Tibial artery (tissue), 4 donors: ENCODE measurements at regions not wholly inside any gene's neighbourhood (a gene's known extent, or its start where the extent isn't known, plus 50 kb on each side); places are given as distances from the start of the nearest gene placed in this dataset.

Experiments used
- DNase-seq, 2 donors: peaks; one replicate each; pipeline ENCODE4 v3.0.0-alpha.2; 2019
- H3K27ac ChIP-seq, 2 donors: fragments of 200-600 bp; sonication (generic) in 1 of 2; 1 replicate in 1 of 2; 2 replicates in 1 of 2; pipeline ENCODE4 v1.5.1; 2018 to 2019; ENCODE audit warnings: mild to moderate bottlenecking in 1 of 2
- H3K27me3 ChIP-seq, 2 donors: fragments of 200-600 bp; sonication (generic) in 1 of 2; one replicate each; pipeline versions ENCODE4 v1.5.1 to v1.6.0; 2016 to 2019
- H3K36me3 ChIP-seq, 3 donors: fragments of 200-600 bp; sonication (generic) in 2 of 3; one replicate each; pipeline ENCODE4 v1.5.1; 2016 to 2019; ENCODE audit warnings: mild to moderate bottlenecking in 2 of 3
- H3K4me1 ChIP-seq, 4 donors: fragments of 200-600 bp; sonication (generic) in 2 of 4; 1 replicate in 3 of 4; 2 replicates in 1 of 4; pipeline ENCODE4 v1.5.1; 2016 to 2019
- H3K4me3 ChIP-seq, 2 donors: fragments of 200-600 bp; sonication (generic) in 1 of 2; 1 replicate in 1 of 2; 2 replicates in 1 of 2; pipeline ENCODE4 v1.5.1; 2018 to 2019; ENCODE audit warnings: mild to moderate bottlenecking in 2 of 2
- H3K9me3 ChIP-seq, 3 donors: fragments of 200-600 bp; sonication (generic) in 1 of 3; one replicate each; pipeline ENCODE4 v1.5.1; 2016 to 2019
- CTCF ChIP-seq, 2 experiments: fragments of 200-600 bp in 1 of 2; fragments of 450-650 bp in 1 of 2; IDR thresholded peaks; one replicate each; pipeline ENCODE4 v1.5.1; 2017 to 2019; ENCODE audit warnings: antibody characterized with exemption in 2 of 2, mild to moderate bottlenecking in 1 of 2, moderate library complexity in 1 of 2
- intact Hi-C: fragments of 100-400 bp; cut with DNase I; formaldehyde crosslinking; loops from one replicate; pipeline ENCODE4 v1.15.0; 2023; ENCODE audit warnings: low total_unique reads

DNA sequence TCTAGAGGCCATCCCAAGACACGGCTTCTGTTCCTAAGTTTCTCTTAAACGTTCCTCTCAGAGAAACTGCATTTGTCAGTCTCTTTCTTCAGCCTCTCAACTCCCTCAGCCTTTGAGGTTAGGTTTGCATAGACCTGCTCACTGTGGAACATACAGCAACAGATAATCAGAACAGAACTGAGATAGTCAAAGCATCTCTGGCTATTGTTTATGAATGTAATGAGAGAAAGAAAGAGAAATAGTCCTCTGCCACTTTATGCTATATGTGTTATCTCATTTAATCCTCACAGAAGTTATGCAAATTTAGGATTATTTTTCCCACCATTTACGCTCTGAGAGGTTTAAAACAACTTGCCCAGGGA lies 190.6 kb downstream of the PHLDA1 start:
- intact Hi-C loops: no loop called here

DNA sequence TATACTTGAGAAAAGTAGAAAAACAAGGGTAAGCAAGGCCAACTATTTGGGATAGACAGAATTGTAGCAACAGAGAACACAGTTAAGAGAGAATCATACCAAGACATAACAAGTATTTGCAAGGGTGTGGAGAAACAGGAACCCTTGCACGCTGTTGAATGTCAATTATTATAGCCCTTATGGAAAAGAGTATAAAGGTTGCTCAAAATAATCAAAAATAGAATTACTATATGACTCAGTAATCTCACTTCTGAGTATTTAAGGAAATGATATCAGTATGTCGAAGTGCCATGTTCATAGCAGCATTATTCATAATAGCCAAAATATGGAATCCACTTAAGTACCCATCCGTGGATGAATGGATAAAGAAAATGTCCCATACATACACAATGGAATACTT lies 193.3 kb downstream of the PHLDA1 start:
- DNase-seq: no peak
- H3K27ac ChIP-seq: no peak overlapping the region
- no peaks in the 10 kb centered on the region for H3K36me3 ChIP-seq
- H3K4me1 ChIP-seq: no peaks in the 10 kb centered on the region
- TF ChIP-seq CTCF (IDR thresholded peaks at IDR 0.05): no peak
- no peak overlapping the region for H3K4me3 ChIP-seq
- H3K27me3 ChIP-seq: no peaks in the 10 kb centered on the region
- intact Hi-C loops: no loop called here
- H3K9me3 ChIP-seq: no peaks in the 10 kb centered on the region

More for the DNA sequence above, 190.6 kb downstream of the PHLDA1 start:
- TF ChIP-seq CTCF (IDR thresholded peaks at IDR 0.05): no peak
- Histone ChIP-seq H3K4me1 (no peaks in the 10 kb centered on the region), H3K27me3 (no peaks in the 10 kb centered on the region), H3K4me3 (no peak overlapping the region), H3K27ac (no peak overlapping the region), H3K9me3 (no peaks in the 10 kb centered on the region), H3K36me3 (no peaks in the 10 kb centered on the region)
- DNase-seq: no peak

GRCh38 chr12:75837700-75838099 lies 193.9 kb downstream of the PHLDA1 start:
- H3K36me3 ChIP-seq: no peaks in the 10 kb centered on the region
- H3K4me3 ChIP-seq: no peak overlapping the region
- intact Hi-C loops: no loop called here
- no peak overlapping the region for H3K27ac ChIP-seq
- H3K4me1 ChIP-seq: no peaks in the 10 kb centered on the region
- no peaks in the 10 kb centered on the region for H3K9me3 ChIP-seq
- DNase-seq: no peak
- H3K27me3 ChIP-seq: no peaks in the 10 kb centered on the region
- TF ChIP-seq CTCF (IDR thresholded peaks at IDR 0.05): no peak

DNA sequence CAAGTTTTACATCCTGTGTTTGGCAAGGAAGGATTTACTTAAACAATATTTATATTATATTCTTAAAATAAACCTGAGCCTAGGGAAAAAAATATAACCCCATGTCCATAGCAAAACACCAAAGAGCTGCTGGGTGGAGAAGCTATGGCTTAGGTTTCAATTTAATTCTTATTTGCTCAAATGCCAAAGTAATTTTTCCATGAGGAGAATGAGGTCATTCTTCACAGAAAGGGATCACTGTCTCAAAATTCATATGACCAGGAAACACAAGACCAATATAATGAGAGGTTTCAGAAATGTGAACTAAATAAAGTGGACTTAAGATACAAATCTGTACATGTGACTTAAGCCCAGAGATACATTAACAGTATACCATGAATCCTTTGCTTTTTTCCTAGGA lies 195.0 kb downstream of the PHLDA1 start:
- Histone ChIP-seq H3K27me3 (no peaks in the 10 kb centered on the region), H3K27ac (no peak overlapping the region), H3K36me3 (no peaks in the 10 kb centered on the region), H3K4me3 (no peak overlapping the region), H3K9me3 (no peaks in the 10 kb centered on the region), H3K4me1 (no peaks in the 10 kb centered on the region)
- no peak for DNase-seq
- intact Hi-C loops: no loop called here
- no peak for TF ChIP-seq CTCF (IDR thresholded peaks at IDR 0.05)

GRCh38 chr12:75834591-75834990 lies 197.0 kb downstream of the PHLDA1 start:
- H3K9me3 ChIP-seq: no peaks in the 10 kb centered on the region
- H3K4me3 ChIP-seq: no peak overlapping the region
- H3K27me3 ChIP-seq: no peaks in the 10 kb centered on the region
- no peak overlapping the region for H3K27ac ChIP-seq
- TF ChIP-seq CTCF (IDR thresholded peaks at IDR 0.05): no peak
- no peaks in the 10 kb centered on the region for H3K36me3 ChIP-seq
- H3K4me1 ChIP-seq: no peaks in the 10 kb centered on the region
- intact Hi-C loops: no loop called here
- DNase-seq: no peak

DNA sequence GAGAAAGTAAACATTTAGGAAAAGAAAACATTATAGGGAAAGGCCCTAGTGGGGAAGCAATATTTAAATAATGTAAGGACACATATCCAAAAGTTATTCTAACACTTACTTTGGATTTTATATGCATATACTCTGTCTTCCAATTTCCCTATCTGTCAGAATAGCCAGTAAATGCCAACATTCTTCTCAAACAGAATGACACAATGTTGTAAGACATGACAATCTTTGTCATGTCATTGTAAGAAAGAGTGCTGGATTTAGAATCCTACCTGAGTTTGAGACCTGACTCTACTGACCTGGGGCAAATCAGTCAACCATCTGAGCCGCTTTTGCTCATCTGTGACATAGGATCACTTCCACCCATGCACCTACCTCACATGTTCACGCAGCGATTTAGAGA lies 198.3 kb downstream of the PHLDA1 start:
- TF ChIP-seq CTCF (IDR thresholded peaks at IDR 0.05): no peak
- Histone ChIP-seq H3K27ac (no peak overlapping the region), H3K36me3 (no peaks in the 10 kb centered on the region), H3K4me1 (no peaks in the 10 kb centered on the region), H3K9me3 (no peaks in the 10 kb centered on the region), H3K27me3 (no peaks in the 10 kb centered on the region), H3K4me3 (no peak overlapping the region)
- DNase-seq: no peak
- intact Hi-C loops: no loop called here
